ENCODE measurements at regions not wholly inside any gene's neighbourhood (a gene's known extent, or its start where the extent isn't known, plus 50 kb on each side); places are given as distances from the start of the nearest gene placed in this dataset.

DNA sequence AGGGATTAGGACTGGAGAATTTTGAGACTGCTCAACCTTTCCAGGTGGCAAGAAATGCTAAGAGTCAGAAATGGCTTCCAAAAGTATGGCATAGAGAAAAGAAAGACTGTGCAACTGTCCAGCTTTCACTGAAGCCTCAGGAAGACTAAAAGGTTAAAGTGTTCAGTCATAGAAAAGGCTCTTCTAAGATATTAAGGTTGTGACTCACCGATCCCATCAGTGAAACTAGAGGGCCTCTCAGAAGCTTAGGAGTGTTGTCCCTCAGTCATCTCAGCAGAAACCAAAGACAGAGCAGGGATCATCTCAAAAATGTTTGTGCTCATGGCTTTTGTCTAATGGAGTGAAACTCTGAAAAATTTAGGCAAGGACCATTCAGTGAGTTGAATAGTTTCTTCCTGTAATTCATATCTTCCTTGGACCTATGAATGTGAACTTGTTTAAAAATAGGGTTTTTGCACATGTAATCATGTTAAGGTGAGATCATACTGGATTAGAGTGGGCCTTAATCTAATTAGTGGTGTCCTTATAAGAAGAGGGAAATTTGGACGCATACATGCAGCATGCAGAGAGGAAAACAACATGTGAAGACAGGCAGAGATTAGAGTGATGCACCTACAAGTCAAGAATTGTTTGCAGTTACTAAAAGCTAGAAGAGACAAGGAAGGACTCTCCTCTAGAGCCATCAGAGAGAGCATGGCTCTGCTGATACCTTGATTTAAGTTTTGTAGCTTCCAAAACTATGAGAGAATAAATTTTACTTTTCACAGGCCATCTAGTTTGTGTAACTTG is 71.3 kb downstream of the RPE65 start:
- in situ Hi-C loops (cut with HindIII; ENCODE audit: low pct_ligation_motif_present, low sequenced_read_pairs): no loop called here
- H3K36me3 ChIP-seq (replicated peaks): no peaks in the 10 kb centered on the region
- H3K4me3 ChIP-seq (ENCODE audit: low read depth, low read length): no peak overlapping the region
- no peak overlapping the region for H3K27ac ChIP-seq
- TF ChIP-seq, protein P1, sequence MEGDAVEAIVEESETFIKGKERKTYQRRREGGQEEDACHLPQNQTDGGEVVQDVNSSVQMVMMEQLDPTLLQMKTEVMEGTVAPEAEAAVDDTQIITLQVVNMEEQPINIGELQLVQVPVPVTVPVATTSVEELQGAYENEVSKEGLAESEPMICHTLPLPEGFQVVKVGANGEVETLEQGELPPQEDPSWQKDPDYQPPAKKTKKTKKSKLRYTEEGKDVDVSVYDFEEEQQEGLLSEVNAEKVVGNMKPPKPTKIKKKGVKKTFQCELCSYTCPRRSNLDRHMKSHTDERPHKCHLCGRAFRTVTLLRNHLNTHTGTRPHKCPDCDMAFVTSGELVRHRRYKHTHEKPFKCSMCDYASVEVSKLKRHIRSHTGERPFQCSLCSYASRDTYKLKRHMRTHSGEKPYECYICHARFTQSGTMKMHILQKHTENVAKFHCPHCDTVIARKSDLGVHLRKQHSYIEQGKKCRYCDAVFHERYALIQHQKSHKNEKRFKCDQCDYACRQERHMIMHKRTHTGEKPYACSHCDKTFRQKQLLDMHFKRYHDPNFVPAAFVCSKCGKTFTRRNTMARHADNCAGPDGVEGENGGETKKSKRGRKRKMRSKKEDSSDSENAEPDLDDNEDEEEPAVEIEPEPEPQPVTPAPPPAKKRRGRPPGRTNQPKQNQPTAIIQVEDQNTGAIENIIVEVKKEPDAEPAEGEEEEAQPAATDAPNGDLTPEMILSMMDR (IDR thresholded peaks at IDR 0.05; ENCODE audit: low read depth, low read length, missing control alignments): no peak
- DNase-seq: peak; percentile 36
- H3K27me3 ChIP-seq (replicated peaks): no peaks in the 10 kb centered on the region

DNA sequence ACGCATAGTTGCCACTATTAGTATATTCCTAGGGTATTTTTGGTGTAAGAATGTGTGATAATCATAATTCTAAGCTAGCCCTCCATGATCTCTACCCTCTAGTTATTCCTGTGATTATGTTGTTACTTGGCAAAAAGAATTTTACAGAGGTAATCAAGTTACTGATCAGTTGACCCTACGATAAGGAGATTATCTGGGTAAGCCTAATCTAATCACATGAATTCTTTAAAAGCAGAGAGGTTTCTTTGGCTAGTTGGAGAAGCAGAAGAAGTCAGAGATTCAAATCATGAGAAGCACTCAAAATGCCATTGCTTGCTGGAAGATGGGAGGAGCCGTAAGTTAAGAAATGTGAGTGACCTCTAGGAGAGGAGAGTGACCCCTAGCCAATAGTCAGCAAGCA is 72.7 kb downstream of the RPE65 start:
- Histone ChIP-seq H3K27ac (no peak overlapping the region), H3K4me3 (ENCODE audit: low read depth, low read length) (no peak overlapping the region), H3K36me3 (replicated peaks) (no peaks in the 10 kb centered on the region), H3K27me3 (replicated peaks) (no peaks in the 10 kb centered on the region)
- TF ChIP-seq, protein P1 (IDR thresholded peaks at IDR 0.05; ENCODE audit: low read depth, low read length, missing control alignments): no peak
- in situ Hi-C loops (cut with HindIII; ENCODE audit: low pct_ligation_motif_present, low sequenced_read_pairs): no loop called here
- DNase-seq: no peak

DNA sequence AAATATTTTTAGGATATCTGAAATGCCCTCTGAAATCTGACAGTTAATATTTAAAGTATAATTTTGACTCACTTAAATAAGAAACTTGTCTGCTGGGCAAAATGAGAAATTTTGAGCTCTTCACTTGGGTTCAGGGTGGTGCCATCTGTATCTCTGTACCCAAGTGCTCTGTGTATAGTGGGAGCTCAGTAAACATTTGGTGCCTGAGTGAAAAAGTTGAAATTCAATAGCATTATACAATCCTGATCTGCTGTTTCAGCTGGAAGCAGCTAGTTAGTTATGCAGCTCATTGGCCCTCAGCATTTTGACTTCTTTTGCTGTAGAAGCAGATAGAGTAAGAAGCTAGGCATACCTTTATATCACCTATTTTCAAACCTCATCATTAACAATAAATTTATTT is 73.3 kb downstream of the RPE65 start:
- no peak for DNase-seq
- no peak overlapping the region for H3K27ac ChIP-seq
- no peaks in the 10 kb centered on the region for H3K36me3 ChIP-seq (replicated peaks)
- TF ChIP-seq, protein P1 (IDR thresholded peaks at IDR 0.05; ENCODE audit: low read depth, low read length, missing control alignments): no peak
- H3K27me3 ChIP-seq (replicated peaks): no peaks in the 10 kb centered on the region
- in situ Hi-C loops (cut with HindIII; ENCODE audit: low pct_ligation_motif_present, low sequenced_read_pairs): no loop called here
- H3K4me3 ChIP-seq (ENCODE audit: low read depth, low read length): no peak overlapping the region

DNA sequence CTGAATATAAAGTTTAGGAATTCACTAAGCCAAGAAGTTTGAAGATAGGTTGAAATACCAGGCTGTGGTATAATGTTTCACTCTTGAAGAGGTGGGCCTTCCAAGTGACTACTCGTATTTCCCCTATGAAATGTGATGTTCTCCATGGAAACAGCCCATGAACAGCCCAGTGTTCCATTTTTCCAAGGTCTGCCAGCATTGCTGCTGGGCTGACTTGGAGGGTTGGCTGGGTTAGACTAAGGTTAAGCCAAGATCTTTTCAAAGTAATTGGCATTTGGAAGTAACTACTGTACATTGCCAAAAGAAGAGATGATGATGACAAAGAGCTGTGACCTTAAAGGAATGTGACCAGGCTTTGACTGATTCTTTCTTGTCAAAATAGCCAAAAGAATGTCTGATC is 73.8 kb downstream of the RPE65 start:
- Histone ChIP-seq H3K4me3 (ENCODE audit: low read depth, low read length) (no peak overlapping the region), H3K27me3 (replicated peaks) (no peaks in the 10 kb centered on the region), H3K36me3 (replicated peaks) (no peaks in the 10 kb centered on the region), H3K27ac (no peak overlapping the region)
- TF ChIP-seq, protein P1 (IDR thresholded peaks at IDR 0.05; ENCODE audit: low read depth, low read length, missing control alignments): no peak
- in situ Hi-C loops (cut with HindIII; ENCODE audit: low pct_ligation_motif_present, low sequenced_read_pairs): no loop called here
- DNase-seq: peak; percentile 28

DNA sequence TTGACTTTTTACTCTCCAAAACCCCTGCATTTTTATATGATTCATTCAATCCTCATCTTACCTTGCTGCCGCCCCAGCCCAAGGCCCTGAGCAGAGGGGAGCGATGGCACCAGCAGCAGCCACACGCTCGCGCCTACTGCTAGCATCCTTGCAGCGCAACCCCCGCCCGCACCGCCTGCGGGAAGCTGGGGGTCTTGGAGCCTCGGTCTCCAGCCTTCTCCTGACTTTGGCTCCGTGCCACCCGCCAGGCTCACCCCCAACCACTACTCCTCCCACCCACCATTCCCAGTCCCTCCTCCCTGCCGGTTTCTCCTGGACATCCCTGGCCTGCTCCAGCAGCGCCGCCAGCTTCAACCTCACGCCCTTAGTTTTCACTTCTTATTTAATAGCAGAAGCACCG is 76.6 kb downstream of the RPE65 start:
- Histone ChIP-seq H3K36me3 (replicated peaks) (no peaks in the 10 kb centered on the region), H3K27me3 (replicated peaks) (no peaks in the 10 kb centered on the region), H3K27ac (no peak overlapping the region), H3K4me3 (ENCODE audit: low read depth, low read length) (no peak overlapping the region)
- no peak for DNase-seq
- in situ Hi-C loops (cut with HindIII; ENCODE audit: low pct_ligation_motif_present, low sequenced_read_pairs): no loop called here
- TF ChIP-seq, protein P1 (IDR thresholded peaks at IDR 0.05; ENCODE audit: low read depth, low read length, missing control alignments): no peak

DNA sequence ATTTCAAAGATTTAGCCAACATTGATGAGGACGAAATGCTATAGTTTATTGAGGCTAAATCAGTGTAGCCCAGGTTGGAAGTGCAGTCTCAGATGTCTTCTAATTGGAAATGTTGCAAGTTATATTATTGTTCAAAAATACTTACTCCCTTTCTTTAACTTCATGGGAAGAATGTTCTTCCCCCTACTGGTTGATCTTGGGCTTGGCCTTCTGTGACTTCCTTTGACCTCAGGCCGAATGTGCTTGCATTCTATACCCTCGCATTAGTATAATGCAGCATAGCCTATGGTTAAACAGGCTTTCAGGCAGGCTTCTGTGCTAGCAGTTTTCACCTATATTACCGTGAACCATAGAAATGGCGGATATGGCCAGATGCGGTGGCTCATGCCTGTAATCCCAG is 77.3 kb downstream of the RPE65 start:
- in situ Hi-C loops (cut with HindIII; ENCODE audit: low pct_ligation_motif_present, low sequenced_read_pairs): no loop called here
- Histone ChIP-seq H3K4me3 (ENCODE audit: low read depth, low read length) (no peak overlapping the region), H3K27ac (no peak overlapping the region), H3K27me3 (replicated peaks) (no peaks in the 10 kb centered on the region), H3K36me3 (replicated peaks) (no peaks in the 10 kb centered on the region)
- TF ChIP-seq, protein P1 (IDR thresholded peaks at IDR 0.05; ENCODE audit: low read depth, low read length, missing control alignments): peak; percentile 2
- DNase-seq: no peak
